ENCODE measurements at regions not wholly inside any gene's neighbourhood (a gene's known extent, or its start where the extent isn't known, plus 50 kb on each side); places are given as distances from the start of the nearest gene placed in this dataset.

GRCh38 chr2:238584617-238585016 lies 157.9 kb downstream of the ASB1 start:
- Histone ChIP-seq H3K4me3 (replicated peaks in 1 of 4; ENCODE audit: control extremely low read depth in 1 of 4, insufficient read depth in 1 of 4, low read depth in 3 of 4, low read length in 4 of 4) (no peak overlapping the region), H3K9ac (ENCODE audit: insufficient read depth, low read length) (no peak overlapping the region), H2AFZ (ENCODE audit: low read length) (no peak overlapping the region), H3K27ac (ENCODE audit: insufficient read depth, low read length) (no peak overlapping the region), H3K4me2 (ENCODE audit: extremely low read depth, insufficient read depth, low read length) (no peak overlapping the region), H4K20me1 (ENCODE audit: control insufficient read depth, extremely low read depth, insufficient read depth, low read length) (no peaks in the 10 kb centered on the region), H3K79me2 (ENCODE audit: control insufficient read depth, insufficient read depth, low read length) (no peaks in the 10 kb centered on the region), H3K9me3 (ENCODE audit: control insufficient read depth, insufficient read depth, low read depth, low read length) (no peaks in the 10 kb centered on the region), H3K36me3 (ENCODE audit: control insufficient read depth, insufficient read depth, low read length) (no peaks in the 10 kb centered on the region), H3K4me1 (ENCODE audit: control insufficient read depth, extremely low read depth, insufficient read depth, low read length) (no peaks in the 10 kb centered on the region), H3K27me3 (ENCODE audit: control insufficient read depth, insufficient read depth, low read length) (no peaks in the 10 kb centered on the region)
- DNase-seq (ENCODE audit: low read depth in 2 of 2), result no peak
- no peak for TF ChIP-seq EZH2 (IDR thresholded peaks at IDR 0.05; ENCODE audit: low read length, missing control alignments)
- TF ChIP-seq CTCF (conservative IDR thresholded peaks at IDR 0.05 in 1 of 2, IDR thresholded peaks at IDR 0.05 in 1 of 2; ENCODE audit: low read depth in 1 of 2, low read length in 2 of 2), result no peak

- Histone ChIP-seq H3K36me3 (ENCODE audit: control insufficient read depth, insufficient read depth, low read length) (no peaks in the 10 kb centered on the region), H3K27me3 (ENCODE audit: control insufficient read depth, insufficient read depth, low read length) (no peaks in the 10 kb centered on the region), H3K9me3 (ENCODE audit: control insufficient read depth, insufficient read depth, low read depth, low read length) (no peaks in the 10 kb centered on the region), H4K20me1 (ENCODE audit: control insufficient read depth, extremely low read depth, insufficient read depth, low read length) (no peaks in the 10 kb centered on the region), H3K4me3 (replicated peaks in 1 of 4; ENCODE audit: control extremely low read depth in 1 of 4, insufficient read depth in 1 of 4, low read depth in 3 of 4, low read length in 4 of 4) (no peak overlapping the region), H3K27ac (ENCODE audit: insufficient read depth, low read length) (no peak overlapping the region), H3K4me2 (ENCODE audit: extremely low read depth, insufficient read depth, low read length) (no peak overlapping the region), H3K79me2 (ENCODE audit: control insufficient read depth, insufficient read depth, low read length) (no peaks in the 10 kb centered on the region), H3K4me1 (ENCODE audit: control insufficient read depth, extremely low read depth, insufficient read depth, low read length) (no peaks in the 10 kb centered on the region), H2AFZ (ENCODE audit: low read length) (no peak overlapping the region), H3K9ac (ENCODE audit: insufficient read depth, low read length) (no peak overlapping the region)
- DNase-seq (ENCODE audit: low read depth in 2 of 2), result peak in 1 of 2 donors; percentile 88
- TF ChIP-seq EZH2 (IDR thresholded peaks at IDR 0.05; ENCODE audit: low read length, missing control alignments) (no peak), CTCF (conservative IDR thresholded peaks at IDR 0.05 in 1 of 2, IDR thresholded peaks at IDR 0.05 in 1 of 2; ENCODE audit: low read depth in 1 of 2, low read length in 2 of 2) (no peak)
These were observed 159.4 kb downstream of the ASB1 start for GRCh38 chr2:238585836-238586821.

- Histone ChIP-seq H2AFZ (ENCODE audit: low read length) (no peak overlapping the region), H4K20me1 (ENCODE audit: control insufficient read depth, extremely low read depth, insufficient read depth, low read length) (no peaks in the 10 kb centered on the region), H3K4me2 (ENCODE audit: extremely low read depth, insufficient read depth, low read length) (no peak overlapping the region), H3K36me3 (ENCODE audit: control insufficient read depth, insufficient read depth, low read length) (no peaks in the 10 kb centered on the region), H3K27me3 (ENCODE audit: control insufficient read depth, insufficient read depth, low read length) (no peaks in the 10 kb centered on the region), H3K27ac (ENCODE audit: insufficient read depth, low read length) (no peak overlapping the region), H3K9ac (ENCODE audit: insufficient read depth, low read length) (no peak overlapping the region), H3K4me3 (replicated peaks in 1 of 4; ENCODE audit: control extremely low read depth in 1 of 4, insufficient read depth in 1 of 4, low read depth in 3 of 4, low read length in 4 of 4) (no peak overlapping the region), H3K79me2 (ENCODE audit: control insufficient read depth, insufficient read depth, low read length) (no peaks in the 10 kb centered on the region), H3K9me3 (ENCODE audit: control insufficient read depth, insufficient read depth, low read depth, low read length) (no peaks in the 10 kb centered on the region), H3K4me1 (ENCODE audit: control insufficient read depth, extremely low read depth, insufficient read depth, low read length) (no peaks in the 10 kb centered on the region)
- DNase-seq (ENCODE audit: low read depth in 2 of 2), result no peak
- no peak for TF ChIP-seq CTCF (conservative IDR thresholded peaks at IDR 0.05 in 1 of 2, IDR thresholded peaks at IDR 0.05 in 1 of 2; ENCODE audit: low read depth in 1 of 2, low read length in 2 of 2)
- TF ChIP-seq EZH2 (IDR thresholded peaks at IDR 0.05; ENCODE audit: low read length, missing control alignments), result no peak
These were observed 160.4 kb downstream of the ASB1 start for GRCh38 chr2:238586931-238587775.

All from fibroblast of lung (primary cell).